ENCODE measurements at regions not wholly inside any gene's neighbourhood (a gene's known extent, or its start where the extent isn't known, plus 50 kb on each side); places are given as distances from the start of the nearest gene placed in this dataset.

GRCh38 chr2:220528180-220528675, 900.8 kb downstream of the SLC4A3 start:
- H3K4me3 ChIP-seq (ENCODE audit: low read depth, low read length): no peak overlapping the region
- no peak for TF ChIP-seq CTCF (IDR thresholded peaks at IDR 0.05; ENCODE audit: insufficient read depth, low read depth, low read length)
- peak; percentile 39 for DNase-seq (ENCODE audit: low read depth)

- DNase-seq (ENCODE audit: low read depth): no peak
- no peak overlapping the region for H3K4me3 ChIP-seq (ENCODE audit: low read depth, low read length)
- no peak for TF ChIP-seq CTCF (IDR thresholded peaks at IDR 0.05; ENCODE audit: insufficient read depth, low read depth, low read length)
These were observed 903.8 kb downstream of the SLC4A3 start for GRCh38 chr2:220531216-220531615.

GRCh38 chr2:220533485-220533884, 906.1 kb downstream of the SLC4A3 start:
- TF ChIP-seq CTCF (IDR thresholded peaks at IDR 0.05; ENCODE audit: insufficient read depth, low read depth, low read length): peak; percentile 45
- no peak overlapping the region for H3K4me3 ChIP-seq (ENCODE audit: low read depth, low read length)
- DNase-seq (ENCODE audit: low read depth): peak; percentile 58

GRCh38 chr2:220539481-220539880, 912.1 kb downstream of the SLC4A3 start:
- no peak for DNase-seq (ENCODE audit: low read depth)
- no peak for TF ChIP-seq CTCF (IDR thresholded peaks at IDR 0.05; ENCODE audit: insufficient read depth, low read depth, low read length)
- no peak overlapping the region for H3K4me3 ChIP-seq (ENCODE audit: low read depth, low read length)

- no peak overlapping the region for H3K4me3 ChIP-seq (ENCODE audit: low read depth, low read length)
- TF ChIP-seq CTCF (IDR thresholded peaks at IDR 0.05; ENCODE audit: insufficient read depth, low read depth, low read length): no peak
- no peak for DNase-seq (ENCODE audit: low read depth)
These were observed 916.6 kb downstream of the SLC4A3 start for GRCh38 chr2:220544049-220544448.

- TF ChIP-seq CTCF (IDR thresholded peaks at IDR 0.05; ENCODE audit: insufficient read depth, low read depth, low read length): no peak
- no peak overlapping the region for H3K4me3 ChIP-seq (ENCODE audit: low read depth, low read length)
- DNase-seq (ENCODE audit: low read depth): no peak
These were observed 923.7 kb downstream of the SLC4A3 start for GRCh38 chr2:220550995-220551700.
